Right forelimb (tissue), 1 donor: ENCODE measurements at regions not wholly inside any gene's neighbourhood (a gene's known extent, or its start where the extent isn't known, plus 50 kb on each side); places are given as distances from the start of the nearest gene placed in this dataset.

ENCODE experiments used
- DNase-seq: peaks from one replicate; pipeline ENCODE4 v3.0.0-alpha.2; 2018

- DNase-seq: no peak
These were observed 146.6 kb upstream of the TBL1X start for GRCh38 chrX:9318213-9318612.

- DNase-seq: no peak
These were observed 146.1 kb upstream of the TBL1X start for GRCh38 chrX:9318766-9319165.

GRCh38 chrX:9320940-9321339, 143.9 kb upstream of the TBL1X start:
- DNase-seq: no peak

GRCh38 chrX:9324676-9325075, 140.2 kb upstream of the TBL1X start:
- no peak for DNase-seq

DNA sequence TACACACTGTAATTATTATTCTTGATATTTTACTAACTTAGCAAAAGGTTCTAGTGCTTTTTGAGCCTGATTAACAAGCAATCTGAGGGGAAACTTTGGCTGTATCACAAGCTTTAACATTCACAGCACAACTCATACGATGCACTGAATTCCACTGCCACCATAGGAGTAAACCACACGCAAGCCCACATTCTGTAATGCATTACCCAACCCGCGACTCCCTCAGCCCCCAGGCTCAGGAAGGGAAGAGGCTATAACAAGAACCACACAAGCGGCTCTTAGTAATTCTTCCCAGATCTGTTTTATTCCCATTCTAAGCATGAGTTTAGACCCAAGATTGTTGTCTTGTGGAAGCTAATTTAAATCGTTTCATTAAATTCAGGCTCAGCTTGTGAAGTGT, 138.5 kb upstream of the TBL1X start:
- DNase-seq: no peak

GRCh38 chrX:9327086-9327746, 137.6 kb upstream of the TBL1X start:
- DNase-seq: no peak

DNA sequence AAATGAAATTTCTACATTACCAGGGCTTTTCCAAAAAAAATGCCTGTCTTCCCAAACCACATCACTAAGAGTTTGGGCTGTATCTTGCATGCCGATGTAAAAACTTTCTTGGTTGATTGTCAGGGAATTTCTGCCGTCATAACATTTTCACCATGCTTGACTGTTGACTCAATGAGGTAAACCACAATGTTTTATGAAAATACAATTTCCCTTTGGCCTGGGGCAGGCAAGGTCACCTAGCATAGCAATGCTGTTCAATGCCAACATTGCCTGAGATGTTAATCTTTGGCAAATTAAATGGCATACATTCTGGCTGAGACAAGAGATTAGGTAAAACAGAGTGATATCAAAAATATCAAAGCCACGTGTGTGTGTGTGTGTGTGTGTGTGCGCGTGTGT, 137.1 kb upstream of the TBL1X start:
- no peak for DNase-seq

- no peak for DNase-seq
These were observed 135.8 kb upstream of the TBL1X start for GRCh38 chrX:9329056-9329455.

DNA sequence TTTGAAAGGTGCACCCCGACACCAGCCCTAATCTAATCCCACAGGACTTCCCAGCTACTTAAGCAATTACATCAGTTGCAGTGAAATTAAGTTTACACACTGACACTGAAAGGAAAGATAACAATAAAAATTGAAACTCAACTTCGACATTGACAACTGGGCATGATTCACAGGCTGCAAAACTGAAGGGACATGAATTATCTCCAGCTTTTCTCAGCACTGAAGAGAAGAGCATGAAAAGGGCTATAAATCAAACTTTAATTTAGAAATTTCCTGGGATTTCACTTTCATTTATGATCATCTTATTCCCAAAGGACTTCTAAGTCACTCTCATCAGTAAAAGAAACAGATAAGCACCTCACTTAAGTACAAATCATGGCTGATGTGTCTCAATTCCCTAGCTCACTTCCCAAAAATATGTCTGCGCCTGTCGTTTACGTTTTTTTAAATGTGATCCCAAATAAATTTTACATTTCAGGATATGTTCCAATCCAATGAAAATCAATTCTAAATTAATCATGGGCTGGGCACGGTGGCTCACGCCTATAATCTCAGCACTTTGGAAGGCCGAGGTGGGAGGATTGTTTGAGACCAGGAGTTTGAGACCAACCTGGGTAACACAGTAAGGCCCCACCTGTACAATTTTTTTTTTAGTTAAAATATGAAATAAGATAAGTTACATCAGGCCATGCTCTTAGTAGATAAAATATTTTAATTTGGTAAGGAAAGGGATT, 134.4 kb upstream of the TBL1X start:
- no peak for DNase-seq

DNA sequence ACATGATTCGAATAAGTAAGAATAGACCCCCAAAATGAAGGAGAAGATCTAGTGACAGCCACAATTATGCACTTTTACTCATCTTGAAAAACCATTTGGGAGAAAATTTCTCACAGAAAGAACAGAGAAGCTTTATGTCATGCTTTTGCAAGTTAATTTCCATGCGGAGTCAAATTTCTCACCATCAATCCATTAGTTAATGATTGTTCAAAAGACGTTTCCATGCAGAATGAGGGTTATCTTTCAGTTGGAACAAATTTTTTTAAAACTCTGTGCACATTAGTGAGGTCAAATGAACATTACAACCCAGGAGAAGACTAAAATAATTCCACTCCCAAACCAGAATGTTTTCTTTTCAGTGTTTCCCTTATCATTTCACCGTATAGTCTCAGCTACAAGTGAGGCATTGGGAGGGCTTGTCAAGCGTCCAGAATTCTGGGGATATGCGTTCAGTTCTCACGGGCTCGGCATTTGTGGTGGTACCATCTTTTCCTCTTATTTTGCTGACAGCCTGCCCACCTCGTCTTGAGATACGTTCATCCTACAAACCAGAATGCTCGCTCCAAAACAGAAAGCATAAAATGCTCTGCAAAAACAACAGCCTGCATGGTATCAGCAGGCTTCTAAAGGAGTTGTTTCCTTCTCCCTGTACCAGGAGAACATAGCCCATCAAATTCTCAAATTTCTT, 130.8 kb upstream of the TBL1X start:
- no peak for DNase-seq

GRCh38 chrX:9335251-9335650, 129.6 kb upstream of the TBL1X start:
- no peak for DNase-seq

- DNase-seq: no peak
These were observed 128.4 kb upstream of the TBL1X start for GRCh38 chrX:9336456-9336855.

DNA sequence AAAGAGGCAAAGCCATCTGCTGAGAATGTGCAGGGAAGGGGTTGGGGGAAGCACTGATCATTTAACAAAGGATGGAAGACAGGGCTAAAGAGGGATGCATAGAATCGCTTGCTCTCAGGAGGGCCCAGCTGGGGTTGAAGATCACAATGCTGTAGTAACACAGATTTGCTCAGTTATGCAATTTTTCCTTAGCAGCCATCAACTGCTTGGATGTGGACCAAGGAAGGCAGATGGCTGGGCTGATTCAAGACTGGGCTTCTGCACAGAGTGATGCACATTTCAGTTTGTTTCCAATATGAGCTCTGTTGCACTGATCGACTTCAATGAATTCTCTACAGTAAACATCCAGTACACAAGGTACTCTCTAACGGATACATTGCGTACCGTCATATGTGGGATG, 127.8 kb upstream of the TBL1X start:
- peak; percentile 66 for DNase-seq

- no peak for DNase-seq
These were observed 125.9 kb upstream of the TBL1X start for GRCh38 chrX:9338986-9339385.

GRCh38 chrX:9339603-9340491, 125.0 kb upstream of the TBL1X start:
- DNase-seq: peak; percentile 76

DNA sequence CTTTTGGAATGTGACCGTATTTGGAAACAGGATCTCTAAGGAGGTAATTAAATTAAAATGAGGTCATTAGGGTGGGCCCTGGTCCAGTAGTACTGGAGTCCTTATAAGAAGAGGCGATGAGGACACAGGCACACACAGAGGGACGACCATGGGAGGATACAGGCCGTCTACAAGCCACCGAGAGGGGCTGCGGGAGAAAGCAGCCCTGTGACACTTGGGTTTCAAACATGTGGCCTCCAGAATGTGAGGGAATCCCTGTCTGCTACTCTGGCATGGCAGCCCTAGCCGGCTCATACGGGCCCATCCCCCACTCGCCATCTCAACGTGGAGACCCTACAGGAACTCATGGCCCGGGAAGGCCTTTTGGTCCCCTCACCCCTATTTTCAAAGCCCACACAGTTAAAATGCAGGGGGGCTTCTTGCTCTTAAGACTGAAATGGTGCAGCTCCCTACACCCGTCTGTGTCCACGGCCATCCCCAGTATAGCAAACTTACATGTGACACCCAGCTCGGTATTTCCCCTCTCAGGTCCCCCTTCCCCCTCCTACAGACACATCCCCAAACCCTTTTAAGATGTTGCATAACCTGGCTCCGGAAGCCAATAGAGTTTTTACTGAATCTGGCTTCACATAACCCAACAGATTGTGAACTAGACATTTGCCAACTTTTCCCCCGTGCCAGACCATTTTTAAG, 124.1 kb upstream of the TBL1X start:
- DNase-seq: peak; percentile 49

DNA sequence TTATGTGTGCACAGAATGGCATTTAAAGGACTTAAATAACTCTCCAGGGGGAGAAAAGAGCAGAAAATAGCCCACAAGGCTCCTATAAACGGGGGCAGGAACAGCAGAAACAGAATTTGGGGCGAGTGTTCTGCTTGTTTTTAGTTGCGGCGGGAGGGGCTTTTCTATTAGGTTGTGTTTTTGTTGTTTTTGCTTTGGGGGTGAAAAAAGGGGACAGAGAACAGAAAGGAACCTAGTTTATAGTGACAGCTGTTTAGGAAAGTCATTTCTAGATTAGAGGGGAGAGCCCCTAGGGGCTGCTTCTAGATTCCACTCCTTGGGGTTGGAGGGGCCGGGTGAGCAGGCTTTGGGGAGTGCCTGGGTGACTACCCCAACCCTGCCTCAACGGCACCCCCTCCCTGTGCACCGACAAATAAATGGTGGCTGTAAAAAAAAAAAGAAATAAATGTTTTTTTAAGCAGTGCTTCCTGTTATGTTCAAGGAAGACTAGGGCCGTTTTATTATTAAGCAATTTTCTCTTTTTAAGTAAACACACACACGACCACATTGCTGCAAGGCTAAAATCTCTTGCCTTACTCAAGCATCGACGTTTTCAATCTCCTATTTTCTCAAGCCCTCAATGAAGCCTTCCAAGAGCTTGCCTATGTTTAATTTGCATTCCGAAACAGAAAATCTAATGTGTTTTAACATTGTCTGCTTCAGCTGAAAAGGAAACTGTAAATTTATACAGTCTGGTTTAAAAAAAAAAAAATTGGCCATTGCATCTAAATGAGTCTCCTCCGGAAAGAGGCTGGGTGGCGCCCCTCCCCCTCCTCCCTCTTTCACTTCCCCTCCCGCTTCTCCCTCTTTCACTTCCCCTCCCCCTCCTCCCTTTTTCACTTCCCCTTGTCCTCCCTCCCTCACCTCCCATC, 123.3 kb upstream of the TBL1X start:
- DNase-seq: peak; percentile 56

DNA sequence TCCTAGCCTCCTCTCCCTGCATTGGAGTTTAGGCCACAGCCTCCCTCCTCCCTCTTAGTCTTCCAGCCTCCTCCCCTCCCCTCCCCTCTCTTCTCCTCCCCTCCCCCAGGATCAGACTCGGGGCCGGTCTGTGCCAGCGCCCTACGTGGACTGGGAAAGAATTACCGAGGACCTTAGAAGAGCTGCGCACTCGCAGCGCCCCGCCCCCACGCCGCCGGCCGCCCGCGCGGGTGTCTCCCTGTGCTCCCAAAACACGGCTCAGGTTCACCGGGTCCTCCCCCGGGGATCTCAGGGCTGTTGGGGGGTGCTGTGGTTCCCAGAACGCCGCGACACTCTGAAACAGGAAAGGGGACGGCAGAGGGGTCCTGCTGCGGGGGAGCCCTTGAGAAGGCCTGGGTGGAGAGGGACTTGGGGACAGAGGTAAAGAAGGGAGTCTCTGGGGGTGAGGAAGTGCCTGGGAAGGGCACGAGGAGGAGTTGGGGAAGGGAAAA, 122.3 kb upstream of the TBL1X start:
- DNase-seq: peak; percentile 83

DNA sequence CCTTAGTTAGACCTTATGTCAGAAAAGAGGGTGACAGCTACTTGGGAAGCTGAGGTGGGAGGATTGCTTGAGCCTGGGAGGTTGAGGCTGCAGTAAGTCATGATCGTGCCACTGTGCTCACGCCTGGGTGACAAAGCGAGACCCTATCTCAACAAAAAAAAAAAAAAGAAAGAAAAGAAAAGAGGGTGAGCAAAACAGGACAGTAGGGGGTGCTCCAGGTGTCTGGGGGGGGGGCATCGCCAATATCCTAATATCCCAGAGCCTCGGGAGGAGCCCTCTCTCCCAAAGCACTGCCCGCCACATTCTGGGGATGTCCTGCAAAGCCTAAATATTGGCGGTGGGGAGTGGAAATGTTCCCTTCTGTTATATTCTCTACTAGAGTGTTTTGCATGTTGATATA, 120.9 kb upstream of the TBL1X start:
- no peak for DNase-seq

DNA sequence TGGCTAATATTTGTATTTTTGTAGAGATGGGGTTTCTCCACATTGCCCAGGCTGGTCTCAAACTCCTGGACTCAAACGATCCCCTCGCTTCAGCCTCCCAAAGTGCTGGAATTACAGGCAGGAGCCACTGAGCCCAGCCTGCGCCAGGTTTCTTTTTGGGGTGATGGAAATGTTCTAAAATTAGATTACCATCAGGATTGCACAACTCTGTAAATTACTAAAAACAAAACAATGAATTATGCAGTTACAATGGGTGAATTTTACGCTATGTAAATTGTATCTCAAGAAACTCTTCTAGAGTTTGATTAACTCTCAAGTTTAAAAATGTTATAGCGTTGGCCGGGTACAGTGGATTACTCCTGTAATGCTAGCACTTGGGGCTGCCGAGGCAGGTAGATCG, 118.9 kb upstream of the TBL1X start:
- no peak for DNase-seq
